ENCODE measurements at regions not wholly inside any gene's neighbourhood (a gene's known extent, or its start where the extent isn't known, plus 50 kb on each side); places are given as distances from the start of the nearest gene placed in this dataset.
A peak's percentile ranks its signal among the peaks of the same experiment; 100 is the strongest.

GRCh38 chr9:81847181-81847915 lies 80.9 kb upstream of the SPATA31D4 start:
- no peak for DNase-seq (ENCODE audit: low read depth)

GRCh38 chr9:81848472-81848871 lies 79.8 kb upstream of the SPATA31D4 start:
- no peak for DNase-seq (ENCODE audit: low read depth)

- peak; percentile 42 for DNase-seq (ENCODE audit: low read depth)
Observed at GRCh38 chr9:81849631-81850259, 78.5 kb upstream of the SPATA31D4 start.

GRCh38 chr9:81850724-81851123 lies 77.5 kb upstream of the SPATA31D4 start:
- DNase-seq (ENCODE audit: low read depth), result no peak

GRCh38 chr9:81851340-81851739 lies 76.9 kb upstream of the SPATA31D4 start:
- no peak for DNase-seq (ENCODE audit: low read depth)

GRCh38 chr9:81852820-81853219 lies 75.4 kb upstream of the SPATA31D4 start:
- DNase-seq (ENCODE audit: low read depth), result no peak

GRCh38 chr9:81855538-81855937 lies 72.7 kb upstream of the SPATA31D4 start:
- peak; percentile 15 for DNase-seq (ENCODE audit: low read depth)

- DNase-seq (ENCODE audit: low read depth), result no peak
Observed at GRCh38 chr9:81858657-81859430, 69.4 kb upstream of the SPATA31D4 start.

- DNase-seq (ENCODE audit: low read depth), result no peak
Observed at GRCh38 chr9:81860581-81860980, 67.6 kb upstream of the SPATA31D4 start.

GRCh38 chr9:81861644-81862043 lies 66.6 kb upstream of the SPATA31D4 start:
- DNase-seq (ENCODE audit: low read depth), result peak; percentile 63

- DNase-seq (ENCODE audit: low read depth), result peak; percentile 11
Observed at GRCh38 chr9:81868145-81868544, 60.1 kb upstream of the SPATA31D4 start.

- DNase-seq (ENCODE audit: low read depth), result peak; percentile 58
Observed at GRCh38 chr9:81871695-81872094, 56.5 kb upstream of the SPATA31D4 start.

GRCh38 chr9:81874250-81874649 lies 54.0 kb upstream of the SPATA31D4 start:
- no peak for DNase-seq (ENCODE audit: low read depth)

GRCh38 chr9:81874931-81875330 lies 53.3 kb upstream of the SPATA31D4 start:
- peak; percentile 72 for DNase-seq (ENCODE audit: low read depth)

- DNase-seq (ENCODE audit: low read depth), result no peak
Observed at GRCh38 chr9:81877047-81877446, 51.2 kb upstream of the SPATA31D4 start.

All from Daoy (cell line).